ENCODE measurements at regions not wholly inside any gene's neighbourhood (a gene's known extent, or its start where the extent isn't known, plus 50 kb on each side); places are given as distances from the start of the nearest gene placed in this dataset.

GRCh38 chr1:101116006-101116405, 90.4 kb upstream of the DPH5 start (continued):
- TF ChIP-seq ELK4 (CRISPR knock-in tag; IDR thresholded peaks at IDR 0.05; ENCODE audit: borderline replicate concordance), result no peak
- no peak for TF ChIP-seq ZNF264 (CRISPR knock-in tag; IDR thresholded peaks at IDR 0.05)
- no peak for TF ChIP-seq KAT2B (IDR thresholded peaks at IDR 0.05; ENCODE audit: borderline replicate concordance, low read depth, low read length)
- no peak for TF ChIP-seq ZNF556 (CRISPR knock-in tag; IDR thresholded peaks at IDR 0.05; ENCODE audit: borderline replicate concordance)
- TF ChIP-seq NPAS2 (CRISPR knock-in tag; IDR thresholded peaks at IDR 0.05; ENCODE audit: borderline replicate concordance), result no peak
- TF ChIP-seq CEBPB (IDR thresholded peaks at IDR 0.05; ENCODE audit: borderline replicate concordance, low read depth, low read length), result no peak

GRCh38 chr1:101115112-101115511, 89.5 kb upstream of the DPH5 start:
- H4K20me1 ChIP-seq (ENCODE audit: insufficient read depth, low read length), result no peaks in the 10 kb centered on the region
- ATAC-seq, result no peak
- no peak overlapping the region for H2AFZ ChIP-seq (ENCODE audit: low read length)
- no peaks in the 10 kb centered on the region for H3K4me1 ChIP-seq (ENCODE audit: insufficient read depth, low read length)
- FAIRE-seq, result no peak
- H3K4me3 ChIP-seq (replicated peaks in 1 of 3; ENCODE audit: insufficient read depth in 1 of 3, low read depth in 2 of 3, low read length in 3 of 3), result no peak overlapping the region
- no peaks in the 10 kb centered on the region for H3K27me3 ChIP-seq (ENCODE audit: control insufficient read depth in 1 of 2, insufficient read depth in 2 of 2, low read length in 2 of 2)
- ChIA-PET CTCF (ENCODE audit: low intra/inter-chr PET ratio, low total read pairs) (no interaction called here), POLR2A (no interaction called here)
- no peak overlapping the region for H3K9ac ChIP-seq (ENCODE audit: insufficient read depth, low read depth, low read length)
- DNase-seq (ENCODE audit: low spot score), result no peak
- intact Hi-C loops (cut with micrococcal nuclease; ENCODE audit: unreplicated experiment) (no loop called here), in situ Hi-C loops (cut with HindIII; ENCODE audit: extremely low pct_ligation_motif_present, low pct_unique_long_range_greater_than_20kb) (no loop called here)
- BruUV-seq (replicated peaks), result no TSS peak
- no peaks in the 10 kb centered on the region for H3K79me2 ChIP-seq (ENCODE audit: insufficient read depth, low read length)
- H3K9me3 ChIP-seq (ENCODE audit: low read length), result no peaks in the 10 kb centered on the region
- no peak overlapping the region for H3K4me2 ChIP-seq (ENCODE audit: low read depth, low read length)
- no peak overlapping the region for H3K27ac ChIP-seq (ENCODE audit: extremely low read length, insufficient read depth, low read length)
- WGBS (ENCODE audit: low lambda C conversion rate), result 0% methylated on average over 1 of the region's 1 CpG
- TF ChIP-seq KAT8 (CRISPR knock-in tag; IDR thresholded peaks at IDR 0.05) (no peak), IKZF5 (CRISPR knock-in tag; IDR thresholded peaks at IDR 0.05) (no peak), GLMP (CRISPR knock-in tag; IDR thresholded peaks at IDR 0.05; ENCODE audit: borderline replicate concordance) (no peak), ZNF567 (CRISPR knock-in tag; IDR thresholded peaks at IDR 0.05; ENCODE audit: borderline replicate concordance) (no peak), ZNF282 (IDR thresholded peaks at IDR 0.05; ENCODE audit: partially characterized antibody) (no peak), FLYWCH1 (CRISPR knock-in tag; IDR thresholded peaks at IDR 0.05) (no peak), JUN (CRISPR knock-in tag; IDR thresholded peaks at IDR 0.05) (no peak), SMAD3 (CRISPR knock-in tag; IDR thresholded peaks at IDR 0.05) (no peak), ARNT2 (CRISPR knock-in tag; IDR thresholded peaks at IDR 0.05; ENCODE audit: low read depth) (no peak), ZSCAN29 (CRISPR knock-in tag; conservative IDR thresholded peaks at IDR 0.05) (no peak), ZXDC (CRISPR knock-in tag; IDR thresholded peaks at IDR 0.05) (no peak), ZNF33A (CRISPR knock-in tag; IDR thresholded peaks at IDR 0.05; ENCODE audit: borderline replicate concordance) (no peak), BRD4 (CRISPR knock-in tag; IDR thresholded peaks at IDR 0.05) (no peak), ZMYM4 (CRISPR knock-in tag; IDR thresholded peaks at IDR 0.05) (no peak), POLR2AphosphoS5 (IDR thresholded peaks at IDR 0.05; ENCODE audit: low read depth, low read length) (no peak)
- H3K36me3 ChIP-seq (replicated peaks in 1 of 2; ENCODE audit: control insufficient read depth in 1 of 2, insufficient read depth in 2 of 2, low read length in 2 of 2), result no peaks in the 10 kb centered on the region

Data from HepG2 (cell line).